Kidney capillary endothelial cell (primary cell): ENCODE measurements at regions not wholly inside any gene's neighbourhood (a gene's known extent, or its start where the extent isn't known, plus 50 kb on each side); places are given as distances from the start of the nearest gene placed in this dataset.
"Not testable (repeated sequence)": the region's sequence is repeated elsewhere in the genome, so short reads cannot be mapped to it uniquely, and the experiment has no call there.

Source experiments
- DNase-seq: peaks from one replicate; pipeline ENCODE4 v3.0.0-alpha.2; 2018; ENCODE audit warnings: low spot score

GRCh38 chr3:72050048-72050632, 265.2 kb upstream of the PROK2 start:
- DNase-seq, result no peak

DNA sequence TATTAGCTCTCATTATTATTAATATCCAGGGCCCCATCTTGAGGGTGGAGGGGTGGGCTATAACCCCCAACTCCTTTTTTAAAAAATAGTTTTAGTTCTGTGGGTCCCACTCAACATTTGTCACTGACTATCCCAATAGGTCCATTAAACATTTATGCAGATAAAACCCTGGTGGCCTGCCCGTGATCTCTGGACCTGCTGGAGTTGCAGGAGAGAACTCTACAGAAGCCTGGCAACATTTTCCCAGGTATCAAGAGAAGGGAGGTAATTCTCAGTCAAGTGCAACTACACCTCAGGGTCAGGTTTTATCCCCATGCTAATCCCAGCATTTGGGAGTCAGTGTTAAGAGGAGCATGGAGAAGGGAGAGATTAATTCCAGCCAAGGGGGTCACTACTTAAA, 264.4 kb upstream of the PROK2 start:
- no peak for DNase-seq

GRCh38 chr3:72048873-72049272, 263.9 kb upstream of the PROK2 start:
- DNase-seq, result no peak

GRCh38 chr3:72047221-72047871, 262.4 kb upstream of the PROK2 start:
- DNase-seq, result no peak

DNA sequence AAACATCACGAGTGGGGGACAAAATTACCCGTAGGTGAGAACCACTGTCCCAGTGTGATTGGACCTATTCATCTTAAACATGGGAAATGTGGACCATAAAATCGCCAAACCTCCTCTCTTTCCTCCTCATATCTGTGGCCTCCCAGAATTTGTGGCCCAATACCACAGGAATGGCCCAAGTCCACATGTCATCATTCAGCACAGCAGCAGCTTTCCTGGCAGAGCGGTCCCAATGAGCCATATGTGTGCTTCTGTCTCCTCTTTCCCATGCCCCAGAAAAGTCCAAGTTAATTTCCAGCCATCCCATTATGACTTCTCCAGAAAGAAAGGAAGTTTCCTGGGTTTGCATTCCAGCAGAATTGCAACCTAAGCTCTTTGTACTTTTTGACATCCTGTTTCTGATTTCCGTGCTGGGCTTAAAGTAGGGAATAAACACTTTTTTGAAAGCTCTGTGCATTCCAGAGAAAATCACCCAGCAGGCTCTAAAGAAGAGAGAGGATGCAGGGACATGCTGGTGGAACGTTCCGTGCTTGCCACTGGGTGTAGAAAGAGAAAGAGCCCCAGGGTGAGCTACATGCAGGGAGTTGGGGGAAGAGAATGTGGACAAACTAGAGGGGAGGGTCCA, 259.4 kb upstream of the PROK2 start:
- peak; percentile 23 for DNase-seq

DNA sequence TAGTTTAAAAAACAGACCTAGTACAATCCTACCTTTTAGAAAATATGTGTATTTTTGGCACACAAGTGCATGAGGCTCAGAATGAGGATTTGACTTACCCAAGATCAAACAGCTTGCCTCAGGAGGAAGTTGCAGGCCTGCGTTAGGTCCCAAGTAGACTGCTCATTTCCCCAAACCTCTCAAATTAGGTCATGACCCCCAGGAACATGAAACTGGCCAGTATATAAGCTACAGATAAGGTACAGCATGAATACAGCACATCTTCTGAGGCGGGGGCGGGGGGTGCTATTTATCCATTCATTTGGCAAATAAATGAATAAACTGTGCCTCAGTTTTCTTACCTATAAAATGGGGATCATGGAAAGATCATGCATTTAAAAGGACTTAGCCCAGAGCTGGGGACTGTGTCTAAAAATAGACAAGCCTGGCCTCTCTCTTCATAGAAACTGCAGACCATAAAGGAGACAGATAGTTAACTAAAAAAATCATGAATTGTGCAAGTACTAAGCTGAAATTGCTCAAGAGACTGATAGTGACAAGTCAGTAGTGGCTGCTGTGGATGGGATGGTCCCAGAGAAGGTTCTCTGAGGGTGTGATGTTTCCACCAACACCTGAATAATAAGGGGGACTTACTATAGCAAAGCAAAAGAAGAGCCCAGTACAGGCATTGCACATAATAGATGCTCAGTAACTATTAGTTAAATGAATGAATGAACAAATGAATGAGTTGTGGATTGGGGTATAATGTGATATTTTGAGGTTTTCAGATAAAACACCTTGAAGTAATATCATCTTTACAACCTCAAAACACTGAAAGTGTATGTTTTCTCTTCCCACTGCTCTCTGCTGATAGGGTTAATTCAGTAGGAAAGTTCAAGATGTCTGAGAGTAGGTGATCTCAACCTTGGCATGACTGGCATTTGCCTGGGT, 258.5 kb upstream of the PROK2 start:
- no peak for DNase-seq

DNA sequence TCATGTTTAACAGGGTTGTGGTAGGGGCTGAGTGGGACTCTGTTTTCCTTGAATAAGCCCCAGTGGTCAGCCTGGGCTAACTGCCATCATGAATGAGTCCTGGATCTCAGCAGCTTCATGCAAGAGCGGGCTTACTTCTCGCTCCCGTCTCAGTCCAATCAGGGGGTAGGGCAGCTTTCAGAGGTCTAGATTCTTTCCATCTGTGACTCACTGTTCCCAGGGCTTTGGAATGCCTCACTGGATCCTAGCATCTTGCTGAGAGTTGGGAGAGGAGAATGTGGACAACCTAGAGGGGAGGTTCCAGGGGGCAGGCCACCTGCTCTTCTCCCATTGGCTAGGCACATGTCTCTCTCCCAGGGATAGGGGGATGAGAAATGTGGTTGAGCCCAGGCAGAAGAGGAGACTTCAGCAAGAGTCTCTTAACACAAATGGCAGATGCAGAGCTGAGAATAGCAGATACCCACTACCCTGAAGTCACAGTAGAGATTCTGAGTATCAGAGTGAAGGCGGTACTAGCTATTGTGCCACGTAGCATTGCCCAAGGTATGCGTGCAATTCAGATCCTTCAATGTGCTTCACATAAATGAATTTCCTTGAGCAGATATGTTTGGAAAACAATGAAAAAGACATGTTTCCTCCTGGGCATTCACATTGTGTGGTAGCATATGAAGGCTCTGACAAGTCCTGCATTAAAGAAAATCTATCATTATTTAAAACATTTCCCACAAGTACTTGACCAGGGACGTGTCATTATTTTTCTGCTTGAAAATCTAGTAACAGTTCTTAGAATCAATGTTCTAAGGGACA, 257.7 kb upstream of the PROK2 start:
- DNase-seq, result no peak

- no peak for DNase-seq
Measured at GRCh38 chr3:72041511-72041910, 256.6 kb upstream of the PROK2 start.

DNA sequence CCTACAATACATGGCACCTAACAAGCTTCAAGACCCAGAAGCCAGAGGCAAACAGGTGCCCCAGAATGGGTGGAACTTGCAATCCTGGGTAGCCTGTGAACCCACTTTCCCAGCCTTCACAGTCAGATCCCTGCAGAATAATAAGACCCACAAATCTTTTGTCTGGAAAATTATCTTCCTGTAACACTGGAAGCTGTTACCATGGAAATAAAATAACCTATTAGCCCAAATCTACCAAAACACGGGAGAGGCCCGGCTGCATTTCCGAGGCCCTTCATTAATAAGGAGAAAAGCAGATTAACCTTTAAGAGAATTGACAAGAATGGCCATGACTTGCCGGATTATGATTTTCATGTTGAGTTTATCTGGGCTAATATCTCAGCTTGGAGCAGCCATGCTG, 256.1 kb upstream of the PROK2 start:
- DNase-seq, result no peak

DNA sequence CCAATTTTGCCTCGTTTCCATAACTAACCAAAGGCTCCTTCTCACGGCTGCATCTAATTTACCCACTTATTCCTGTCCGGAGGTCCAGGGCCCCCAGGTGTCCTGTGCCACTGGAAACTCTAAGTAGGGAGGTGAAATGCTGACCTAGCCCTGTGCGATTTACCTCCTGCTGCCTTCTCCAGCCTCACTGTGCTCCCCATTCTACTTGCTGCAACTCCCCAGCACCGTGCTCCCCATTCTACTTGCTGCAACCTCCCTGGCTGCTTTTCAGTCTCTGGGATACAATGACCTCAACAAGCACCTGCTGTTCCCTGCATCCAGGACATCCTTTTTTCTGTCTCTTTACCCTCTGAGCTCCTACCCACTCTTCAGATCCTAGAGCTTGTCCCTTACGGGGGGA, 254.7 kb upstream of the PROK2 start:
- no peak for DNase-seq

DNA sequence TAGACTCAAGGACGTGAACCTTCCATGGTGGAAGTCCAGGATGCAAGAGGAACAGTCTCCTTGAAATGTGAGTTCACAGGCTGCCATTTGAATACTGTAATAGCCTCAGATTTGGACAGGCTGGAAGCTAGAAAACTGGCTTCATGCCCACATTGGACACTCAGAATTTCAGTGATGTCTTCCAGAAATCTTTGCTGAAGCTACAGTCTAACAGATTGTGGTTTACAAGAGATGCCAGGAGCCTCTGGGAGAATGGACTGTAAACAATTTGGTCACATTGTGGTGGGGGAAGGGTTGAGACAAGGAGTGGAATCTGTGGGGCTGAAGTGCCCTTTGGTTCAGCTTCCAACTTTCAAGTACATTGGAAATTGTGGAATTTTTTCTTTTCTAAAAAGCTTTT, 252.0 kb upstream of the PROK2 start:
- DNase-seq, result no peak

DNA sequence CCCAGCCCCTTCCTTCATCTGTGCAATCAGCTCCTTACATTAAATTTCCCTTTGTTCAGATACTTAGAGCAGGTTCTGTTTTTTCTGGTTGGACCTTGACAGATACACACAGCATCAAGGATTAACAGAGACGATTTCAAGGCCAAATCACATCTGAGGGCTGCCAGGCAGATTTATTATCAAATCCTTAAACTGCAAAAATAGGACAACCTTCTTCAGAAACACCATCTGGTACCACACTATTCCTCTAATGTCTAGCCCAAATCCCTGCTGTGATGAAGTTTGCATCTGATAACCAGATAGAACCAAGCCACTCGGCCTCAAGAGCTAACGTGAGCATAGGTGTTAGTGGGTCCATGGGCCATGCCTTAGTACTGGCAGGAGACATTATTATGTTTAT, 250.7 kb upstream of the PROK2 start:
- no peak for DNase-seq

GRCh38 chr3:72034986-72035385, 250.0 kb upstream of the PROK2 start:
- DNase-seq, result no peak

DNA sequence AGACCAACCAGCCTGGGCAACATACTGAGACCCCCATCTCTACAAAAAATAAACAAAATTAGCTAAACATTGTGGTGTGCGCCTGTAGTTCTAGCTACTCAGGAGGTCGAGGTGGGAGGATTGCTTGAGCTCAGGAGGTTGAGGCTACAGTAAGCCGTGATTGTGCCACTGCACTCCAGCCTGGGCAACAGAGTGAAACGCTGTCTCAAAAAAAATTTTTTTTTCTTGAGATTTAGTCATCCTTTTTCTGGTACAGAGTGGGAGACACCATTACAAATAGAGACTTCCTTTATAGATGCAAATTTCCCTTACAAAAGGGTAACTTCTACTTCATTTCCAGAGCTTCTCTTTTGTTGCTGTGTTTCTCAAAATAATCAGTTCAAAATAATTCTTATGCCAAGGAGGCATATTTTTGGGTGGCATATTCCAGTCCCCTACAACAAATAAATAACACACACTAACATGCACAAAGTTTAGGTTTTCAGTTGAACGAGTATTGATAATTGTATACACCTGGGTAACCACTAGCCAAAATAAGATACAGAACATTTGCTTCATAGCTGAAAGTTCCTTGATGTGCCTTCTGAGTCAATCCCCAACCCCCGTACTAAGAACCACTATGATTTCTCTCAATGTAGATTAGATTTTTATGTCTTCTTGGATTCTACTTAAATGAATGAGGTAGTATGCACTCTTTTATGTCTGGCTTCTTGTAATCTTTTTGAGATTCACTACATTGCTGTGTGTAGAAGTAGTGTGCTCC, 248.9 kb upstream of the PROK2 start:
- DNase-seq, result no peak

- no peak for DNase-seq
Measured at GRCh38 chr3:72032441-72033135, 247.6 kb upstream of the PROK2 start.

DNA sequence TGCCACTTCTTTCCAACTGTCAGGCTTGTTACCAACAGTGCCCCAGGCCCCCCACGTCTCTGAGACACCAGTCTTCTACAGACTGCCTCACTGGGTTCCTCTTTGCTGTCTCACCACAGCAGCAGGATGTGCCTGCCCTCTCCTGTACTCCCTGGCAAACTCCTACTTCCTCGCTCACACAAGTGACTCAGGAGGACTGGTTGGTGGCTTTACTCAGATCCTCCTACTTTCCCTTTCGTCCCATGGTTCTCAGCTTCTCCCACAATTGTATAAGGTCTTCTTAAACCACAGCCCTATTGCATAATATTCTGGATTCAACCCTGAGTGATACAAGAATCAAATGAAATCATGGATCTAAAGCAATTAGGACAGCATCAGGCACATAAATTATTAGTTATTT, 246.6 kb upstream of the PROK2 start:
- DNase-seq, result peak; percentile 67

GRCh38 chr3:72030296-72030695, 245.3 kb upstream of the PROK2 start:
- DNase-seq, result not testable (repeated sequence)

GRCh38 chr3:72028726-72029125, 243.8 kb upstream of the PROK2 start:
- not testable (repeated sequence) for DNase-seq

DNA sequence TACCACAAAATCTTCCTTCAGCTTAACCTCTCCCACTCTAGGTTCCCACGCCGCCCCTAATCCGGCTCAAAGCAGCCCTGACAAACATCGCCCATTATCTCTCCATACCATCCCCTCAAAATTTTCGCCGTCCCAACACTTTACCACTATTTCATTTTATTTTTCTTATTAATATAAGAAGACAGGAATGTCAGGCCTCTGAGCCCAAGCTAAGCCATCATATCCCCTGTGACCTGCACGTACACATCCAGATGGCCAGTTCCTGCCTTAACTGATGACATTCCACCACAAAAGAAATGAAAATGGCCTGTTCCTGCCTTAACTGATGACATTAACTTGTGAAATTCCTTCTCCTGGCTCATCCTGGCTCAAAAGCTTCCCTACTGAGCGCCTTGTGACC, 243.4 kb upstream of the PROK2 start:
- not testable (repeated sequence) for DNase-seq

GRCh38 chr3:72027728-72028127, 242.8 kb upstream of the PROK2 start:
- not testable (repeated sequence) for DNase-seq
